SHP77 (cell line): ENCODE measurements at regions not wholly inside any gene's neighbourhood (a gene's known extent, or its start where the extent isn't known, plus 50 kb on each side); places are given as distances from the start of the nearest gene placed in this dataset.
"Not testable (repeated sequence)": the region's sequence is repeated elsewhere in the genome, so short reads cannot be mapped to it uniquely, and the experiment has no call there.

Experiments
- DNase-seq, 2 experiments: peaks; one replicate each; lab custom pipeline; 2025; lab: John Stamatoyannopoulos, UW

- no peak for DNase-seq
These were observed 536.6 kb downstream of the RWDD3 start for GRCh38 chr1:95770581-95770980.

- DNase-seq: no peak
These were observed 544.2 kb downstream of the RWDD3 start for GRCh38 chr1:95778217-95778616.

- no peak for DNase-seq
These were observed 546.8 kb downstream of the RWDD3 start for GRCh38 chr1:95780836-95781235.

- no peak for DNase-seq
These were observed 556.1 kb downstream of the RWDD3 start for GRCh38 chr1:95790136-95790535.

- peak; percentile 38 to 45 for DNase-seq
These were observed 559.9 kb downstream of the RWDD3 start for GRCh38 chr1:95793893-95794292.

- DNase-seq: not testable (repeated sequence)
These were observed 563.8 kb downstream of the RWDD3 start for GRCh38 chr1:95797761-95798160.

- no peak for DNase-seq
These were observed 572.2 kb downstream of the RWDD3 start for GRCh38 chr1:95806171-95806570.

- no peak for DNase-seq
These were observed 575.4 kb downstream of the RWDD3 start for GRCh38 chr1:95809391-95809790.

- DNase-seq: no peak
These were observed 581.5 kb downstream of the RWDD3 start for GRCh38 chr1:95815511-95815910.

GRCh38 chr1:95829556-95829955, 595.5 kb downstream of the RWDD3 start:
- no peak for DNase-seq

- DNase-seq: no peak
These were observed 598.4 kb downstream of the RWDD3 start for GRCh38 chr1:95832370-95832769.

- no peak for DNase-seq
These were observed 615.4 kb downstream of the RWDD3 start for GRCh38 chr1:95849439-95849838.

- no peak for DNase-seq
These were observed 616.2 kb downstream of the RWDD3 start for GRCh38 chr1:95850165-95850649.

GRCh38 chr1:95850763-95851162, 616.8 kb downstream of the RWDD3 start:
- DNase-seq: no peak

GRCh38 chr1:95852483-95853070, 618.6 kb downstream of the RWDD3 start:
- DNase-seq: no peak

- no peak for DNase-seq
These were observed 620.4 kb downstream of the RWDD3 start for GRCh38 chr1:95854457-95854856.

GRCh38 chr1:95863086-95863485, 629.1 kb downstream of the RWDD3 start:
- DNase-seq: no peak

- no peak for DNase-seq
These were observed 631.8 kb downstream of the RWDD3 start for GRCh38 chr1:95865769-95866168.

- DNase-seq: no peak
These were observed 642.3 kb downstream of the RWDD3 start for GRCh38 chr1:95876276-95876675.

- no peak for DNase-seq
These were observed 645.6 kb downstream of the RWDD3 start for GRCh38 chr1:95879498-95880050.

GRCh38 chr1:95888941-95889390, 655.0 kb downstream of the RWDD3 start:
- DNase-seq: no peak

- DNase-seq: no peak
These were observed 655.4 kb downstream of the RWDD3 start for GRCh38 chr1:95889400-95889799.

- DNase-seq: no peak
These were observed 659.9 kb downstream of the RWDD3 start for GRCh38 chr1:95893921-95894320.

GRCh38 chr1:95903060-95903459, 669.0 kb downstream of the RWDD3 start:
- no peak for DNase-seq
